A549 (cell line): ENCODE measurements at regions not wholly inside any gene's neighbourhood (a gene's known extent, or its start where the extent isn't known, plus 50 kb on each side); places are given as distances from the start of the nearest gene placed in this dataset.
"Not testable (repeated sequence)": the region's sequence is repeated elsewhere in the genome, so short reads cannot be mapped to it uniquely, and the experiment has no call there.

ENCODE experiments used
- ATAC-seq, 2 experiments: fragments of 200-7000 bp in 1 of 2; fragments of >200 bp in 1 of 2; cut with Nextera tagmentation in 1 of 2; cut with Tn5 transposase in 1 of 2; 3 replicates each; pipeline versions ENCODE4 v1.8.0 to v1.9.1; 2018 to 2020; ENCODE audit warnings: mild to moderate bottlenecking in 1 of 2, moderate library complexity in 1 of 2
- CTCF ChIA-PET: fragments of 300-600 bp; sonication (Branson Sonifier 250); formaldehyde crosslinking; extraction: SDS; loops from one replicate; lab custom pipeline; 2021; ENCODE audit warnings: antibody characterized with exemption, inconsistent platforms; lab: Yijun Ruan, JAX
- POLR2A ChIA-PET: fragments of 350-600 bp; formaldehyde crosslinking; extraction: SDS; loops from one replicate; lab custom pipeline; 2021; ENCODE audit warnings: antibody characterized with exemption, inconsistent platforms; lab: Yijun Ruan, JAX
- DNase-seq, 2 experiments: peaks; one replicate each; pipeline versions ENCODE4 v3.0.0 to v3.0.0-alpha.2; 2011 to 2016; ENCODE audit warnings: low read depth in 1 of 2, low spot score in 1 of 2
- FAIRE-seq: peaks from 2 replicates; lab custom pipeline; 2011; peaks lifted over from hg19 to GRCh38; lab: Jason Lieb, UNC
- H3K27ac ChIP-seq, 2 experiments: fragments of >200 bp; sonication (Bioruptor Twin); formaldehyde crosslinking; 3 replicates each; pipeline ENCODE4 v1.5.1; 2016 to 2017
- H3K4me1 ChIP-seq: fragments of >200 bp; sonication (Bioruptor Twin); formaldehyde crosslinking; 3 replicates; pipeline ENCODE4 v1.6.1; 2016
- H3K4me2 ChIP-seq: fragments of >200 bp; sonication (Bioruptor Twin); formaldehyde crosslinking; 3 replicates; pipeline ENCODE4 v1.6.1; 2016
- H3K4me3 ChIP-seq: fragments of >200 bp; sonication (Bioruptor Twin); formaldehyde crosslinking; 3 replicates; pipeline ENCODE4 v1.5.1; 2016
- H3K9me3 ChIP-seq: fragments of >200 bp; sonication (Bioruptor Twin); formaldehyde crosslinking; 3 replicates; pipeline ENCODE4 v1.6.1; 2016
- CBX2 ChIP-seq: fragments of 200-600 bp; sonication (generic); IDR thresholded peaks from 2 replicates; pipeline ENCODE4 v1.6.1; 2016; ENCODE audit warnings: low read depth, mild to moderate bottlenecking, borderline replicate concordance
- CBX8 ChIP-seq: fragments of 200-600 bp; sonication (generic); IDR thresholded peaks from 2 replicates; pipeline ENCODE4 v1.6.1; 2016
- CEBPB ChIP-seq, 2 experiments: fragments of >200 bp in 1 of 2; sonication (Bioruptor Twin) in 1 of 2; formaldehyde crosslinking in 1 of 2; IDR thresholded peaks; 2 replicates each; pipeline ENCODE4 v1.6.1; 2012 to 2016
- CHD4 ChIP-seq: fragments of 200-600 bp; sonication (generic); IDR thresholded peaks from 2 replicates; pipeline ENCODE4 v1.6.1; 2016; ENCODE audit warnings: antibody characterized with exemption, mild to moderate bottlenecking, borderline replicate concordance
- CTCF ChIP-seq: fragments of >200 bp; sonication (Bioruptor Twin); formaldehyde crosslinking; IDR thresholded peaks from 3 replicates; pipeline ENCODE4 v1.5.1; 2016
- E2F6 ChIP-seq: IDR thresholded peaks from 2 replicates; pipeline ENCODE4 v1.6.1; 2012; ENCODE audit warnings: low read depth, borderline replicate concordance
- EHF ChIP-seq: fragments of 250-450 bp; sonication (Bioruptor Pico); IDR thresholded peaks from 2 replicates; pipeline ENCODE4 v1.5.0; 2020; ENCODE audit warnings: mild to moderate bottlenecking
- FOSB ChIP-seq: fragments of 250-450 bp; sonication (Bioruptor Pico); IDR thresholded peaks from 2 replicates; pipeline ENCODE4 v1.5.0; 2020; ENCODE audit warnings: mild to moderate bottlenecking, moderate library complexity
- FOSL2 ChIP-seq, 2 experiments: fragments of 450-650 bp in 1 of 2; fragments of >200 bp in 1 of 2; sonication (Bioruptor Twin) in 1 of 2; formaldehyde crosslinking; IDR thresholded peaks; 2 replicates each; pipeline versions ENCODE4 v1.5.0 to v1.6.1; 2016 to 2020; ENCODE audit warnings: mild to moderate bottlenecking in 1 of 2, moderate library complexity in 1 of 2
- HDAC2 ChIP-seq: fragments of 200-600 bp; sonication (generic); IDR thresholded peaks from 2 replicates; pipeline ENCODE4 v1.6.1; 2016
- HES2 ChIP-seq: fragments of >200 bp; sonication (Bioruptor Twin); formaldehyde crosslinking; IDR thresholded peaks from 2 replicates; pipeline ENCODE4 v1.6.1; 2016
- HEYL ChIP-seq: fragments of 250-450 bp; sonication (Bioruptor Pico); IDR thresholded peaks from 2 replicates; pipeline ENCODE4 v1.8.0; 2021; ENCODE audit warnings: mild to moderate bottlenecking, moderate library complexity
- JUN ChIP-seq, 2 experiments: fragments of >200 bp; sonication (Bioruptor Twin); formaldehyde crosslinking; IDR thresholded peaks; 2 replicates in 1 of 2; 3 replicates in 1 of 2; pipeline ENCODE4 v1.6.1; 2016 to 2017
- JUNB ChIP-seq: fragments of >200 bp; sonication (Bioruptor Twin); formaldehyde crosslinking; IDR thresholded peaks from 2 replicates; pipeline ENCODE4 v1.6.1; 2016
- KDM5A ChIP-seq: fragments of 200-600 bp; sonication (generic); IDR thresholded peaks from 2 replicates; pipeline ENCODE4 v1.6.1; 2016; ENCODE audit warnings: antibody characterized with exemption, mild to moderate bottlenecking
- MAFK ChIP-seq: fragments of 450-650 bp; IDR thresholded peaks from 2 replicates; pipeline ENCODE4 v1.6.1; 2014; ENCODE audit not compliant: partially characterized antibody
- MAX ChIP-seq: IDR thresholded peaks from 2 replicates; pipeline ENCODE4 v1.6.1; 2012
- MAZ ChIP-seq: fragments of 150-350 bp; IDR thresholded peaks from 2 replicates; pipeline ENCODE4 v1.6.1; 2014; ENCODE audit warnings: antibody characterized with exemption, low read depth, low read length, borderline replicate concordance
- MYC ChIP-seq: IDR thresholded peaks from 2 replicates; pipeline ENCODE4 v1.6.1; 2012; ENCODE audit warnings: mild to moderate bottlenecking, inconsistent platforms, low read length, improper control_type of control experiment, borderline replicate concordance
- NFE2L2 ChIP-seq: fragments of 150-350 bp; conservative IDR thresholded peaks from 2 replicates; pipeline ENCODE4 v1.6.1; 2014; ENCODE audit warnings: low read length
- POLR2A ChIP-seq: IDR thresholded peaks from 2 replicates; pipeline ENCODE4 v1.6.1; 2012; ENCODE audit warnings: mild to moderate bottlenecking, low read length
- RARB ChIP-seq: fragments of 250-450 bp; sonication (Bioruptor Pico); IDR thresholded peaks from 2 replicates; pipeline ENCODE4 v1.8.0; 2021; ENCODE audit warnings: mild to moderate bottlenecking, moderate library complexity
- RCOR1 ChIP-seq: fragments of 150-350 bp; IDR thresholded peaks from 2 replicates; pipeline ENCODE4 v1.6.1; 2014; ENCODE audit warnings: antibody characterized with exemption, low read length, low read depth
- RNF2 ChIP-seq: fragments of 200-600 bp; sonication (generic); IDR thresholded peaks from 2 replicates; pipeline ENCODE4 v1.6.1; 2016; ENCODE audit warnings: low read depth, mild to moderate bottlenecking, antibody characterized with exemption, moderate library complexity, borderline replicate concordance
- TFCP2L1 ChIP-seq: fragments of 250-450 bp; sonication (Bioruptor Pico); IDR thresholded peaks from 2 replicates; pipeline ENCODE4 v1.5.0; 2021; ENCODE audit warnings: mild to moderate bottlenecking
- ZFP36 ChIP-seq: fragments of 450-650 bp; IDR thresholded peaks from 2 replicates; pipeline ENCODE4 v1.6.1; 2014; ENCODE audit warnings: borderline replicate concordance; ENCODE audit not compliant: partially characterized antibody
- ZSCAN20 ChIP-seq: fragments of 250-450 bp; sonication (Bioruptor Pico); IDR thresholded peaks from 2 replicates; pipeline ENCODE4 v1.8.0; 2022; ENCODE audit warnings: mild to moderate bottlenecking, moderate library complexity
- WGBS: methylation state at CpG from one replicate; pipeline ENCODE4 v1.1.6; 2017; ENCODE audit errors: missing lambda C conversion rate; 5-methylcytosine and 5-hydroxymethylcytosine counted together

GRCh38 chr2:16750175-16750924, 84.7 kb upstream of the CYRIA start:
- Histone ChIP-seq H3K4me2 (no peak overlapping the region), H3K9me3 (no peaks in the 10 kb centered on the region), H3K4me3 (no peak overlapping the region), H3K4me1 (no peaks in the 10 kb centered on the region)
- WGBS: 3% methylated on average over 4 of the region's 4 CpGs
- TF ChIP-seq E2F6: no peak
- TF ChIP-seq MAX: no peak
- no peak for TF ChIP-seq HEYL (CRISPR knock-in tag)
- no peak for TF ChIP-seq RCOR1
- TF ChIP-seq POLR2A: no peak
- TF ChIP-seq JUNB: no peak
- no peak for TF ChIP-seq CBX8
- no peak for TF ChIP-seq RNF2
- TF ChIP-seq JUN (IDR thresholded peaks at IDR 0.05): no peak
- TF ChIP-seq HES2: no peak
- TF ChIP-seq MAFK: no peak
- no peak for TF ChIP-seq KDM5A
- no peak for TF ChIP-seq CTCF
- no peak for TF ChIP-seq ZSCAN20 (CRISPR knock-in tag)
- no peak for TF ChIP-seq CBX2
- no peak for TF ChIP-seq MAZ
- TF ChIP-seq CHD4: no peak
- TF ChIP-seq, all 56 proteins: peak for 0
- ChIA-PET POLR2A (no interaction called here), CTCF (no interaction called here)
- DNase-seq (no peak), FAIRE-seq (no peak), ATAC-seq (no peak)
- no peak overlapping the region for H3K27ac ChIP-seq

- not testable (repeated sequence) for H3K4me2 ChIP-seq, FAIRE-seq
- CTCF ChIA-PET: interaction anchor here (1.1 kb wide), 1 partner anchor 9 kb away, joined by 3 read pairs; no protein-coding TSS in a partner anchor
Measured at GRCh38 chr2:16748511-16749266, 83.1 kb upstream of the CYRIA start.

GRCh38 chr2:16747689-16748088, 82.1 kb upstream of the CYRIA start:
- Histone ChIP-seq H3K4me1 (no peaks in the 10 kb centered on the region), H3K4me2 (no peak overlapping the region)
- ChIA-PET CTCF (interaction anchor here (1.2 kb wide), 1 partner anchor 9 kb away, joined by 4 read pairs; no protein-coding TSS in a partner anchor), POLR2A (no interaction called here)
- no peak for DNase-seq
- TF ChIP-seq NFE2L2 (no peak), RARB (no peak), EHF (CRISPR knock-in tag) (no peak), ZSCAN20 (CRISPR knock-in tag) (no peak), MYC (no peak), CBX8 (no peak), MAX (no peak), CEBPB (IDR thresholded peaks at IDR 0.05) (no peak), POLR2A (no peak), RNF2 (no peak), FOSB (CRISPR knock-in tag) (no peak), ZFP36 (no peak), TFCP2L1 (CRISPR knock-in tag) (no peak), FOSL2 (IDR thresholded peaks at IDR 0.05) (no peak), FOSL2 (CRISPR knock-in tag; IDR thresholded peaks at IDR 0.05) (no peak), HDAC2 (no peak)
- TF ChIP-seq, all 56 proteins: peak for 0
- FAIRE-seq (no peak), ATAC-seq (no peak)
- no peak overlapping the region for H3K4me3 ChIP-seq
- 0% methylated on average over 2 of the region's 2 CpGs for WGBS
- no peaks in the 10 kb centered on the region for H3K9me3 ChIP-seq
- H3K27ac ChIP-seq: no peak overlapping the region

More at GRCh38 chr2:16748511-16749266, 83.1 kb upstream of the CYRIA start:
- H3K4me3 ChIP-seq, H3K4me1 ChIP-seq, ATAC-seq, POLR2A ChIA-PET, DNase-seq, H3K9me3 ChIP-seq, H3K27ac ChIP-seq: not testable (repeated sequence)
- WGBS: 0% methylated on average over 1 of the region's 1 CpG
